ENCODE measurements at regions not wholly inside any gene's neighbourhood (a gene's known extent, or its start where the extent isn't known, plus 50 kb on each side); places are given as distances from the start of the nearest gene placed in this dataset.

GRCh38 chr5:13115476-13115875, 829.0 kb downstream of the DNAH5 start:
- TF ChIP-seq CTCF (conservative IDR thresholded peaks at IDR 0.05) = no peak
- Histone ChIP-seq H3K9ac (ENCODE audit: extremely low read depth, insufficient read length, low read length) (no peak overlapping the region), H2BK120ac (ENCODE audit: low read depth, low read length, poor library complexity, severe bottlenecking) (no peak overlapping the region), H4K91ac (ENCODE audit: insufficient read length, low read depth, low read length) (no peak overlapping the region), H3K79me1 (ENCODE audit: insufficient read depth, low read depth, low read length, poor library complexity, severe bottlenecking) (no peaks in the 10 kb centered on the region), H3K14ac (ENCODE audit: insufficient read depth, low read length) (no peak overlapping the region), H3K27me3 (ENCODE audit: insufficient read depth, low read length) (no peaks in the 10 kb centered on the region), H3K4me1 (ENCODE audit: insufficient read depth, low read length) (no peaks in the 10 kb centered on the region), H2BK5ac (ENCODE audit: insufficient read length, low read length) (no peak overlapping the region), H4K20me1 (ENCODE audit: control insufficient read depth, insufficient read depth, insufficient read length) (no peaks in the 10 kb centered on the region), H3K23me2 (ENCODE audit: insufficient read length, low read depth, low read length, poor library complexity, severe bottlenecking) (no peaks in the 10 kb centered on the region), H2AK5ac (ENCODE audit: insufficient read length, low read length) (no peak overlapping the region), H3K4me2 (ENCODE audit: insufficient read depth, insufficient read length, low read length) (no peak overlapping the region), H2AFZ (ENCODE audit: low read length) (no peak overlapping the region), H3K79me2 (ENCODE audit: insufficient read depth, low read length) (no peaks in the 10 kb centered on the region), H3K18ac (ENCODE audit: insufficient read length, low read depth, low read length) (no peak overlapping the region), H2BK20ac (ENCODE audit: low read depth, low read length, poor library complexity, severe bottlenecking) (no peak overlapping the region), H4K8ac (replicated peaks; ENCODE audit: insufficient read length, low read depth, low read length) (no peak overlapping the region), H3T11ph (ENCODE audit: low read length) (no peak overlapping the region), H2BK15ac (ENCODE audit: low read depth, low read length) (no peak overlapping the region), H3K23ac (ENCODE audit: insufficient read length, low read depth, low read length) (no peak overlapping the region), H3K9me3 (ENCODE audit: control insufficient read depth, low read depth, low read length) (no peaks in the 10 kb centered on the region), H3K56ac (ENCODE audit: insufficient read length, low read depth, low read length) (no peak overlapping the region), H3K27ac (ENCODE audit: insufficient read length, low read depth, low read length) (no peak overlapping the region), H4K5ac (ENCODE audit: insufficient read length, low read depth, low read length) (no peak overlapping the region), H3K4ac (ENCODE audit: low read depth, low read length) (no peak overlapping the region), H2BK12ac (ENCODE audit: insufficient read length, low read depth, low read length) (no peak overlapping the region)
- no peak overlapping the region for H3K27ac Mint-ChIP-seq
- H3K4me3 Mint-ChIP-seq = no peak overlapping the region
- H3K27me3 Mint-ChIP-seq (ENCODE audit: low read depth) = no peaks in the 10 kb centered on the region
- no peaks in the 10 kb centered on the region for H3K9me3 Mint-ChIP-seq
- no CpG with 5 or more reads among the region's 1 CpG for WGBS (ENCODE audit: extremely low coverage, insufficient read length, low lambda C conversion rate)
- no peak for DNase-seq
- no peaks in the 10 kb centered on the region for H3K36me3 Mint-ChIP-seq (ENCODE audit: insufficient read depth in 1 of 3, low read depth in 3 of 3)
- H3K4me1 Mint-ChIP-seq = no peaks in the 10 kb centered on the region
